ENCODE measurements at regions not wholly inside any gene's neighbourhood (a gene's known extent, or its start where the extent isn't known, plus 50 kb on each side); places are given as distances from the start of the nearest gene placed in this dataset.

DNA sequence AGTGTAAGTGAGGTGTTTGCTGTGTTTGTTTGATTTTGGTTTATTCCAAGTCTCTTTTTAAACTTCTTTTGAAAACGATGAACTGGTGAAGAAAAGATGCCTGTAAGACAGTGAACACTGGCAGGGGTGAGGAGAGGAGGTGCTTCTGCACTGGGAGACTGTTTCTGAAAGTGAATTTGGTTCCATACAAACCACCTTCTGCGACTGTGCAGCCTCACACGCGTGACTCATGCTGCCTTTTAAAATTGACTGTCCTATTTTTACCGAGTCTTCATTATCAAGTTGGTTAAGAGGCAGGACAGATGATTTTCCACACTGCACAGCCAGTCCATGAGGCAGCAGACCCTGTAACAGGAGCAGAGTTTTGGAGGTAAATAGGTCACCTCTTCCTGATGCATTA, 340.6 kb downstream of the MTRR start:
- H3K4me1 ChIP-seq (ENCODE audit: control insufficient read depth in 1 of 2, insufficient read depth in 2 of 2, low read length in 2 of 2): no peaks in the 10 kb centered on the region
- no peaks in the 10 kb centered on the region for H3K27me3 ChIP-seq (ENCODE audit: low read depth, low read length)
- H3K4me3 ChIP-seq (ENCODE audit: low read depth in 1 of 2, low read length in 2 of 2): no peak overlapping the region
- no peaks in the 10 kb centered on the region for H3K36me3 ChIP-seq (ENCODE audit: control insufficient read depth in 1 of 2, insufficient read depth in 2 of 2, low read length in 2 of 2)
- no peak overlapping the region for H3K27ac ChIP-seq (ENCODE audit: low read length)
- H3K9me3 ChIP-seq (ENCODE audit: control insufficient read depth in 1 of 2, low read length in 2 of 2): peaks cover 0 to 12% of the 10 kb centered on the region in 2 donors

DNA sequence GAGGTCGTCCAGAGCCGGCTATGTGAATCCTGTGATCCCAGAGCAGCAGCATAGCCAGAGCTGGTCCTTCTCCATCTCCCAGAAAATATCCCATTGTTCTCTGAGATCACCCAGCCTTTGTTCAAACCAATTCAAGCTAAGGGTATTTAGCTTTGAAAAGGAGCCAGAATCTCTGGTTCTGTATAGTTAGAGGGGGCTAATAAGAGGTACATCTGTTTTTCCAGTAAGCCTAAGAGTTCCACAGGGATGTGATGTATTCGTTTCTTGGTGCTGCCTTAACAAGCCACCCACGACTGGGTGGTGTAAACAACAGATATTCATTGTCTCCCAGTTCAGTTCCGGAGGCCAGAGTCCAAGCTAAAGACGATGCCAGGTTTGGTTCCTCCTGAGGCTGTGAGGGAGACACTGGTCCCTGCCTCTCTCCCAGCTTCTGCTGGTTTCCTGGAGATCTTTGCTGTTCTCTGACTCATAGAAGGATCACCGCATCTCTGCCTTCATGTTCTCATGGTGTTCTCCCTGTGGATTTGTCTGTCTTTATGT, 344.8 kb downstream of the MTRR start:
- no peak overlapping the region for H3K4me3 ChIP-seq (ENCODE audit: low read depth in 1 of 2, low read length in 2 of 2)
- no peaks in the 10 kb centered on the region for H3K36me3 ChIP-seq (ENCODE audit: control insufficient read depth in 1 of 2, insufficient read depth in 2 of 2, low read length in 2 of 2)
- peaks cover 0 to 2% of the 10 kb centered on the region in 2 donors for H3K9me3 ChIP-seq (ENCODE audit: control insufficient read depth in 1 of 2, low read length in 2 of 2)
- no peak overlapping the region for H3K27ac ChIP-seq (ENCODE audit: low read length)
- H3K27me3 ChIP-seq (ENCODE audit: low read depth, low read length): no peaks in the 10 kb centered on the region
- H3K4me1 ChIP-seq (ENCODE audit: control insufficient read depth in 1 of 2, insufficient read depth in 2 of 2, low read length in 2 of 2): no peaks in the 10 kb centered on the region

DNA sequence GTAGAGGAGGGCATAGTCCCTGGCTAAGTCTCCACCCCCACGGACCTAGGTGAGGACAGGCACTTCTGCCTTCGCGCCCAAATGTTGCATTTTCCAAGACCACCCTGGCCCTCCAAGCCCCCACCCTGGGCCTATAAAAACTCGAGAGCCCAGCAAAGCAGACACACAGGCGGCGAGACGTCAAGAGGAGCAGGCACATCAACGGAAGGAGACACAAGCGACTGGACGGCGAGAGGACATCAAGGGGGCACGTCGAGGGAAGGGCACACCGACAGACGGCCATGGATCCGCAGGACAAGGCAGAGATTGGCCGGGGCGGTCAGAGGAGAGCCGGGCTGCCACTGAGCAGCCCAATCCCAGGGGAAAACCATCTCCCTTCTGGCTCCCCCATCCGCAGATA, 348.0 kb downstream of the MTRR start:
- Histone ChIP-seq H3K9me3 (ENCODE audit: control insufficient read depth in 1 of 2, low read length in 2 of 2) (peaks cover 0 to 7% of the 10 kb centered on the region in 2 donors), H3K27ac (ENCODE audit: low read length) (no peak overlapping the region), H3K4me1 (ENCODE audit: control insufficient read depth in 1 of 2, insufficient read depth in 2 of 2, low read length in 2 of 2) (no peaks in the 10 kb centered on the region), H3K4me3 (ENCODE audit: low read depth in 1 of 2, low read length in 2 of 2) (no peak overlapping the region), H3K27me3 (ENCODE audit: low read depth, low read length) (no peaks in the 10 kb centered on the region), H3K36me3 (ENCODE audit: control insufficient read depth in 1 of 2, insufficient read depth in 2 of 2, low read length in 2 of 2) (no peaks in the 10 kb centered on the region)

DNA sequence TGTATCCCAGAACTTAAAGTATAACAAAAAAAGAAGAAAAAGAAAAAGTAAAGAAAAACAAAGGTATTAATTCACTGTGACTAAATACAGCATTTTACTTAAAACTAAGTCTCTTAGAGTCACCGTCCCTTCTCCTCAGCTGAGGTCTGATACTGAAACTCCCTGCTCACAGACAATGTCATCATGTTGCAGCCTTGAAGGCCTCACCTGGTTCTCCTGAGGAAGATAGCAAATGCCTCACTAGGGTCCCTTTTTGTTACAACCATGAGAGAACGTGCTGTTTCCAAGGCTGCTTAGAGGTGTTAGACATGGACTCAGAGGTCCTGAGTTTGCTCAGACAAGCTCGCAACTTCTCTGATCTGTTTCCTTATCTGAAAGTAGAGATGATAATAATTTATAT, 357.2 kb downstream of the MTRR start:
- no peaks in the 10 kb centered on the region for H3K36me3 ChIP-seq (ENCODE audit: control insufficient read depth in 1 of 2, insufficient read depth in 2 of 2, low read length in 2 of 2)
- H3K27me3 ChIP-seq (ENCODE audit: low read depth, low read length): no peaks in the 10 kb centered on the region
- peaks cover 0 to 4% of the 10 kb centered on the region in 2 donors for H3K9me3 ChIP-seq (ENCODE audit: control insufficient read depth in 1 of 2, low read length in 2 of 2)
- H3K4me3 ChIP-seq (ENCODE audit: low read depth in 1 of 2, low read length in 2 of 2): no peak overlapping the region
- H3K27ac ChIP-seq (ENCODE audit: low read length): no peak overlapping the region
- H3K4me1 ChIP-seq (ENCODE audit: control insufficient read depth in 1 of 2, insufficient read depth in 2 of 2, low read length in 2 of 2): no peaks in the 10 kb centered on the region

DNA sequence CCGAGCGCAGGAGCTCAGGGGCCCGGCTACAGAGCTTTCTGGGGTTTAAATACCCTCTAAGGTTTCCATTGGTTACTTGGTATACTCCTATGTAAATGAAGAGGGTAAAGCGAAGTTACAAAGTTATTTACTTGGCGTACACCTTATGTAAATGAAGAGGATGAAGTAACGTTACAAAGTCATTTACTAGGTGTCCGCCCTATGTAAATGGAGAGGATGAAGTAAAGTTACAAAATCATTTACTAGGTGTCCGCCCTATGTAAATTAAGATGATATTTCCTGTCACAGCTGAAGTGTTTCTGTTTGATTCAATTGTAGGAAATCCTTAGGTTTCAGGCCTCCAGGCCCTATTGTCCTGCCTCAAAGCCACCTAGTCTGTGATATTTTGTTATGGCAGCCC, 358.2 kb downstream of the MTRR start:
- Histone ChIP-seq H3K27ac (ENCODE audit: low read length) (no peak overlapping the region), H3K27me3 (ENCODE audit: low read depth, low read length) (no peaks in the 10 kb centered on the region), H3K4me3 (ENCODE audit: low read depth in 1 of 2, low read length in 2 of 2) (no peak overlapping the region), H3K9me3 (ENCODE audit: control insufficient read depth in 1 of 2, low read length in 2 of 2) (peaks cover 0 to 4% of the 10 kb centered on the region in 2 donors), H3K36me3 (ENCODE audit: control insufficient read depth in 1 of 2, insufficient read depth in 2 of 2, low read length in 2 of 2) (no peaks in the 10 kb centered on the region), H3K4me1 (ENCODE audit: control insufficient read depth in 1 of 2, insufficient read depth in 2 of 2, low read length in 2 of 2) (no peaks in the 10 kb centered on the region)

DNA sequence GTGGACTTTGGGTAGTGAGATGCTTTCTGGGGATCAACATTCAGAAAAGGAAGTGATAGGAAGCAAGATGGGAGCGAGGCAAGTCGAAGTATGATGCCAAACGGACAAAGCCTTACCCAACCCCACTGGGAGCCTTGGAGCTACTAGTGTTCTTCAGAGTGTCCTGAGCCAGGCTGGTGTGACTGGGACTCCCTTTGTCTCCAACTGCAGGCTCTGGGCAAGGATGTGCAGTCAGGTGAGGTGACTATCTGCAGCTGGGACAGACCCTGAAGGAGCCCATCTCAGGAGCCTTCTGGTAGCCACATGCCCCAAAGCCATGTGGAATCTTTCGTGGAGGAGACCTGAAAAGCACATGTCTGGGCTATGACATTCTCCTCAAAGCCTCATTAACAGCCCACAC, 360.6 kb downstream of the MTRR start:
- H3K4me1 ChIP-seq (ENCODE audit: control insufficient read depth in 1 of 2, insufficient read depth in 2 of 2, low read length in 2 of 2): no peaks in the 10 kb centered on the region
- no peak overlapping the region for H3K4me3 ChIP-seq (ENCODE audit: low read depth in 1 of 2, low read length in 2 of 2)
- H3K27me3 ChIP-seq (ENCODE audit: low read depth, low read length): no peaks in the 10 kb centered on the region
- peaks cover 0 to 4% of the 10 kb centered on the region in 2 donors for H3K9me3 ChIP-seq (ENCODE audit: control insufficient read depth in 1 of 2, low read length in 2 of 2)
- H3K36me3 ChIP-seq (ENCODE audit: control insufficient read depth in 1 of 2, insufficient read depth in 2 of 2, low read length in 2 of 2): no peaks in the 10 kb centered on the region
- H3K27ac ChIP-seq (ENCODE audit: low read length): no peak overlapping the region

DNA sequence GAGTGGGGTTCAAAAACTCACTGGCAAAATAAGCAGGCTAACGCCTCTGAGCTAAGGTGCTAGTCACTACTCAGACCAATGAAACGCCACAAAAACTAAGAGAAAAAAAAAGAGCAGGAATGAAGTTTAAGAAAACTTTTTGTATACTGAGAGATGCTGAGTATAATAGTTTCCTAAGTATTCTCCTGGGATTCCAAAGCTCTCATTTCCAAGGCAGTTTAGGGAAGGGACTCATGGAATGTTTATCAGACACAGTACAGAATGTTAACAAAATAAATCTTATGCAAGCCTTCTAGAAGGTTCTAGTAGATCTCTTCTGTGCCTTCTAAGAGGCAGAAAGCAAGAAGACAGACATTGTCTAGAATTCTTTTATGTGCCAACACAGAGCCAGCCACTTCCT, 361.9 kb downstream of the MTRR start:
- Histone ChIP-seq H3K36me3 (ENCODE audit: control insufficient read depth in 1 of 2, insufficient read depth in 2 of 2, low read length in 2 of 2) (no peaks in the 10 kb centered on the region), H3K27me3 (ENCODE audit: low read depth, low read length) (no peaks in the 10 kb centered on the region), H3K9me3 (ENCODE audit: control insufficient read depth in 1 of 2, low read length in 2 of 2) (no peaks in the 10 kb centered on the region), H3K4me3 (ENCODE audit: low read depth in 1 of 2, low read length in 2 of 2) (no peak overlapping the region), H3K27ac (ENCODE audit: low read length) (no peak overlapping the region), H3K4me1 (ENCODE audit: control insufficient read depth in 1 of 2, insufficient read depth in 2 of 2, low read length in 2 of 2) (no peaks in the 10 kb centered on the region)

DNA sequence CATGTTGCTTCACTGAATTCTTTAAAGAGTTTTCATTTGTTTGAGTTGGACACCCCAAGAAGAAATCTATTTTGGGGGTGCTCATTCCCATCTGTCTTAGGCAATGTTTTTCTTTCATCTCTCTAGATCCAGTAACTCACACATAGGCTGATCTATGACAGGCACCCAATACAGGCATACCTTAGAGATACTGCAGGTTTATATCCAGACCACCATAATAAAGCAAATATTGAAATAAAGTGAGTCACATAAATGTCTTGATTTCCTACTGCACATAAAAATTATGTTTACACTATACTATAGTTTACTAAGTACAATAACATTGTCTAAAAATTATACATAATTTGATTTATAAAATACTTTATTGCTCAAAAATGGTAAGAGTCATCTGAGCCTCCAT, 364.5 kb downstream of the MTRR start:
- no peak overlapping the region for H3K27ac ChIP-seq (ENCODE audit: low read length)
- H3K4me3 ChIP-seq (ENCODE audit: low read depth in 1 of 2, low read length in 2 of 2): no peak overlapping the region
- no peaks in the 10 kb centered on the region for H3K4me1 ChIP-seq (ENCODE audit: control insufficient read depth in 1 of 2, insufficient read depth in 2 of 2, low read length in 2 of 2)
- no peaks in the 10 kb centered on the region for H3K36me3 ChIP-seq (ENCODE audit: control insufficient read depth in 1 of 2, insufficient read depth in 2 of 2, low read length in 2 of 2)
- no peaks in the 10 kb centered on the region for H3K27me3 ChIP-seq (ENCODE audit: low read depth, low read length)
- H3K9me3 ChIP-seq (ENCODE audit: control insufficient read depth in 1 of 2, low read length in 2 of 2): no peaks in the 10 kb centered on the region

DNA sequence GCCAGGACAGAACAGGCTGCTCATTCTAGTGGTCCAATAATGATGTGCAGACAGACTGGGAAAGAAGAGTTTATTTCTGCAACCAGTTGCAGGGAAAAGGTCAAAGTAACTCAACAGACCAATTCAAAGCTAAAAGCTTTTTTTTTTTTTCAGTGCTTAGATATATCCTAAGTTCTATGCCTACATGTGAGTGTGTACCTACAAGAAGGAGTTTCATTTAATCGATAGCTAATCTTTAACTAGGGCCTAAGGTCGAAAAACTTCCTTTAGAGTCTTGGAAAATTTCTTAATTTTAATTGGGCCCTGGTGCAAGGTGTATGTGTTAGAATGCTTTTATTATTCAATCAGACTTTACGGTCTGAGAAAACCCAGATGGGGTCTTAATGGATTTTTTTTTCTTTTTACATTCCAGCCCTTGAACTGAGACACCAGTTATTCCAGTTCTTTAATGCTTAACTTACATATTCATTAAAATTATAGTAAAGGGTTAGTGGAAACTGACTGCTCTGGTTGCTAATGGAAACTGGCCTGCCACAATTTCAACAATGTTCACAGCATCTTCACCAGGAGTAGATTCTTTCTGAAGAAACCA, 365.3 kb downstream of the MTRR start:
- Histone ChIP-seq H3K36me3 (ENCODE audit: control insufficient read depth in 1 of 2, insufficient read depth in 2 of 2, low read length in 2 of 2) (no peaks in the 10 kb centered on the region), H3K9me3 (ENCODE audit: control insufficient read depth in 1 of 2, low read length in 2 of 2) (no peaks in the 10 kb centered on the region), H3K27me3 (ENCODE audit: low read depth, low read length) (no peaks in the 10 kb centered on the region), H3K4me1 (ENCODE audit: control insufficient read depth in 1 of 2, insufficient read depth in 2 of 2, low read length in 2 of 2) (no peaks in the 10 kb centered on the region), H3K4me3 (ENCODE audit: low read depth in 1 of 2, low read length in 2 of 2) (no peak overlapping the region), H3K27ac (ENCODE audit: low read length) (no peak overlapping the region)

DNA sequence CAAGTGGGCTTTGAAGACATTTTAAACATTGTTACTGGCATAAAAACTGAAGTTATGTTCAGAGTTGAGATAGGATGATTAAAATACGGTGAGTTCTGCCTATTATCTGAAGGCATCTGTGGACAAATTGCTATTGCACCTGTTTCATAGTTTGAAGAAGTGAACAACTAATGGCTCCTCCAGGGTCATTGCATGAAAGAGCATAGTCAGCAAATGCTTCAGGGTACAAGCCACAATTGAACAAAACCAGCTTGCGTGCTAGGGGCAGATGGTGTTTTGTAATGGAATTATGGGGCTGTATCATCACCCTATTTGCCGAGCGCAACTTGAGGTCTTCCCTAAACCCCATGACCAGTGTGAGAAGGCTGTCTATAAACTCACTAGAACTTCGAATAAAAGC, 369.1 kb downstream of the MTRR start:
- no peaks in the 10 kb centered on the region for H3K9me3 ChIP-seq (ENCODE audit: control insufficient read depth in 1 of 2, low read length in 2 of 2)
- no peak overlapping the region for H3K27ac ChIP-seq (ENCODE audit: low read length)
- no peaks in the 10 kb centered on the region for H3K27me3 ChIP-seq (ENCODE audit: low read depth, low read length)
- no peaks in the 10 kb centered on the region for H3K36me3 ChIP-seq (ENCODE audit: control insufficient read depth in 1 of 2, insufficient read depth in 2 of 2, low read length in 2 of 2)
- no peak overlapping the region for H3K4me3 ChIP-seq (ENCODE audit: low read depth in 1 of 2, low read length in 2 of 2)
- no peaks in the 10 kb centered on the region for H3K4me1 ChIP-seq (ENCODE audit: control insufficient read depth in 1 of 2, insufficient read depth in 2 of 2, low read length in 2 of 2)

DNA sequence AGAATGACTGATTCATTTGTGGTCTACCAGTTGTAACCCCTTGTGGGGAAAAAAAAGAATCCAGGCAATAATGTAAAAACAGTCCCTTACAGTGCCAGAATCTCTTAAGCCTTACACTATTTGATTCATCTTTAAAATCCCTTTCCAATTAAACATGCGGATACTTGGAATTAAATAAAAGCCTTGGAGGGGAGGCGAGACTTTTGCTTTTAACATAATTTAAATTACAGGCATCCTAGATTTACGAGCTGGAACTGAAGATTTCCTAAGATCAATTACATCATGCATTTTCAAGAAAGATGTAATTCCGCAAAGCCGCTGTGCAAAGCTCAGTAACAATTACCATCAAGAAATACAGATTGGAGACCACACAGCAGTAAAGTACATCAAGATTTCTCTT, 370.2 kb downstream of the MTRR start:
- no peak overlapping the region for H3K27ac ChIP-seq (ENCODE audit: low read length)
- H3K9me3 ChIP-seq (ENCODE audit: control insufficient read depth in 1 of 2, low read length in 2 of 2): no peaks in the 10 kb centered on the region
- H3K27me3 ChIP-seq (ENCODE audit: low read depth, low read length): no peaks in the 10 kb centered on the region
- no peaks in the 10 kb centered on the region for H3K36me3 ChIP-seq (ENCODE audit: control insufficient read depth in 1 of 2, insufficient read depth in 2 of 2, low read length in 2 of 2)
- H3K4me1 ChIP-seq (ENCODE audit: control insufficient read depth in 1 of 2, insufficient read depth in 2 of 2, low read length in 2 of 2): no peaks in the 10 kb centered on the region
- H3K4me3 ChIP-seq (ENCODE audit: low read depth in 1 of 2, low read length in 2 of 2): no peak overlapping the region

DNA sequence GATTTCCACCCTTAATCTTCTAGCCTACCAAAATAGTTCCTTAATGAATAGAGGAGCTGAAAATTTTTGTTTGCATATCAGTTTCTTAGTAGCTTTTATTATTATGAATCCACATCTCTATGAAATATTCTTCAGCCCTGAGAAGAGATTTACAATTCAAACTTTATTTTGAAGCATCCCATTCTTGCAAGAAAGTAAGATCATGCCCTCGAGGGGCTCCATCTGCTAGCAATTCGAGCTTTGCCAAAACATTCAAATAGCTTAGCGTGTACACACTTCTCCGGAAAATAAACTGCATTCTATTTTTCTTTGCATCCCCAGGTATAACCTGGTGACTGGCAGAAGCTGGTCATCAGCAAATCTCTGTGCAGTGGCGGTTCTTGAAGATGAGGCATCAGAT, 370.7 kb downstream of the MTRR start:
- Histone ChIP-seq H3K27me3 (ENCODE audit: low read depth, low read length) (no peaks in the 10 kb centered on the region), H3K4me3 (ENCODE audit: low read depth in 1 of 2, low read length in 2 of 2) (no peak overlapping the region), H3K9me3 (ENCODE audit: control insufficient read depth in 1 of 2, low read length in 2 of 2) (no peaks in the 10 kb centered on the region), H3K36me3 (ENCODE audit: control insufficient read depth in 1 of 2, insufficient read depth in 2 of 2, low read length in 2 of 2) (no peaks in the 10 kb centered on the region), H3K4me1 (ENCODE audit: control insufficient read depth in 1 of 2, insufficient read depth in 2 of 2, low read length in 2 of 2) (no peaks in the 10 kb centered on the region), H3K27ac (ENCODE audit: low read length) (no peak overlapping the region)
